Gastroesophageal sphincter (tissue), 3 donors: ENCODE measurements at regions not wholly inside any gene's neighbourhood (a gene's known extent, or its start where the extent isn't known, plus 50 kb on each side); places are given as distances from the start of the nearest gene placed in this dataset.
"Not testable (repeated sequence)": the region's sequence is repeated elsewhere in the genome, so short reads cannot be mapped to it uniquely, and the experiment has no call there.

Experiments
- CTCF ChIP-seq, 4 experiments: fragments of 200-600 bp in 2 of 4; fragments of 450-650 bp in 2 of 4; sonication (generic) in 1 of 4; IDR thresholded peaks; one replicate each; pipeline ENCODE4 v1.5.1; 2017 to 2019; ENCODE audit warnings: antibody characterized with exemption in 4 of 4, mild to moderate bottlenecking in 2 of 4, moderate library complexity in 2 of 4
- EP300 ChIP-seq: sonication (generic); formaldehyde crosslinking; IDR thresholded peaks from one replicate; pipeline ENCODE4 v1.6.1; 2017; ENCODE audit warnings: antibody characterized with exemption, mild to moderate bottlenecking
- POLR2AphosphoS5 ChIP-seq: sonication (generic); formaldehyde crosslinking; IDR thresholded peaks from one replicate; pipeline ENCODE4 v1.6.1; 2017; ENCODE audit warnings: antibody characterized with exemption

DNA sequence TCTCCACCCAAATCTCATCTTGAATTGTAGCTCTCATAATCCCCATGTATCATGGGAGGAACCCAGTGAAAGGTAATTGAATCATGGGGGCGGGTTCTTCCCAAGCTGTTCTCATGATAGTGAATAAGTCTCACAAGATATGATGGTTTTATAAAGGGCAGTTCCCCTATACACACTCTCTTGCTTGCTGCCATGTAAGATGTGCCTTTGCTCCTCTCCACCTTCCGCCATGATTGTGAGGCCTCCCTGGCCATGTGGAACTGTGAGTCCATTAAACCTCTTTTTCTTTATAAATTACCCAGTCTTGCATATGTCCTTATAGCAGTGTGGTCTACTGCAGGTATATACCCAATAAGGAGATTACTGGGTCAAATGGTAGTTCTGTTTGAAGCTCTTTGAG, 61.3 kb upstream of the ALOX12 start:
- not testable (repeated sequence) for TF ChIP-seq CTCF (IDR thresholded peaks at IDR 0.05); POLR2AphosphoS5; EP300
